ENCODE measurements at regions not wholly inside any gene's neighbourhood (a gene's known extent, or its start where the extent isn't known, plus 50 kb on each side); places are given as distances from the start of the nearest gene placed in this dataset.

- Mint-ChIP-seq H3K27me3 (ENCODE audit: unreplicated experiment) (no peaks in the 10 kb centered on the region), H3K9me3 (ENCODE audit: low read depth, unreplicated experiment) (peaks cover 11% of the 10 kb centered on the region), H3K4me1 (ENCODE audit: low read depth, unreplicated experiment) (no peaks in the 10 kb centered on the region), H3K36me3 (ENCODE audit: insufficient read depth, unreplicated experiment) (no peaks in the 10 kb centered on the region), H3K27ac (ENCODE audit: unreplicated experiment) (no peak overlapping the region), H3K4me3 (ENCODE audit: low read depth, unreplicated experiment) (no peak overlapping the region)
- DNase-seq = no peak
- BruUV-seq (replicated peaks) = no TSS peak
- no peak for TF ChIP-seq CTCF (IDR thresholded peaks at IDR 0.05; ENCODE audit: unreplicated experiment)
- intact Hi-C loops (cut with micrococcal nuclease; ENCODE audit: unreplicated experiment) = no loop called here
- CTCF ChIA-PET = no interaction called here
Observed at GRCh38 chr17:26782153-26782552, 511.8 kb upstream of the WSB1 start.

- no peak for DNase-seq
- no peak for TF ChIP-seq CTCF (IDR thresholded peaks at IDR 0.05; ENCODE audit: unreplicated experiment)
- intact Hi-C loops (cut with micrococcal nuclease; ENCODE audit: unreplicated experiment) = no loop called here
- Mint-ChIP-seq H3K27me3 (ENCODE audit: unreplicated experiment) (no peaks in the 10 kb centered on the region), H3K9me3 (ENCODE audit: low read depth, unreplicated experiment) (no peaks in the 10 kb centered on the region), H3K4me3 (ENCODE audit: low read depth, unreplicated experiment) (no peak overlapping the region), H3K36me3 (ENCODE audit: insufficient read depth, unreplicated experiment) (no peaks in the 10 kb centered on the region), H3K4me1 (ENCODE audit: low read depth, unreplicated experiment) (no peaks in the 10 kb centered on the region), H3K27ac (ENCODE audit: unreplicated experiment) (no peak overlapping the region)
- CTCF ChIA-PET = no interaction called here
- BruUV-seq (replicated peaks) = no TSS peak
Observed at GRCh38 chr17:26792486-26792885, 501.4 kb upstream of the WSB1 start.

- intact Hi-C loops (cut with micrococcal nuclease; ENCODE audit: unreplicated experiment) = no loop called here
- Mint-ChIP-seq H3K27ac (ENCODE audit: unreplicated experiment) (no peak overlapping the region), H3K4me1 (ENCODE audit: low read depth, unreplicated experiment) (no peaks in the 10 kb centered on the region), H3K36me3 (ENCODE audit: insufficient read depth, unreplicated experiment) (no peaks in the 10 kb centered on the region), H3K4me3 (ENCODE audit: low read depth, unreplicated experiment) (no peak overlapping the region), H3K27me3 (ENCODE audit: unreplicated experiment) (no peaks in the 10 kb centered on the region), H3K9me3 (ENCODE audit: low read depth, unreplicated experiment) (peaks cover 4% of the 10 kb centered on the region)
- no TSS peak for BruUV-seq (replicated peaks)
- CTCF ChIA-PET = no interaction called here
- DNase-seq = no peak
- no peak for TF ChIP-seq CTCF (IDR thresholded peaks at IDR 0.05; ENCODE audit: unreplicated experiment)
Observed at GRCh38 chr17:26807024-26807423, 486.9 kb upstream of the WSB1 start.

GRCh38 chr17:26809033-26809432, 484.9 kb upstream of the WSB1 start:
- H3K4me3 Mint-ChIP-seq (ENCODE audit: low read depth, unreplicated experiment) = no peak overlapping the region
- intact Hi-C loops (cut with micrococcal nuclease; ENCODE audit: unreplicated experiment) = no loop called here
- peaks cover 4% of the 10 kb centered on the region for H3K9me3 Mint-ChIP-seq (ENCODE audit: low read depth, unreplicated experiment)
- TF ChIP-seq CTCF (IDR thresholded peaks at IDR 0.05; ENCODE audit: unreplicated experiment) = no peak
- no peak for DNase-seq
- no peaks in the 10 kb centered on the region for H3K27me3 Mint-ChIP-seq (ENCODE audit: unreplicated experiment)
- CTCF ChIA-PET = no interaction called here
- no peak overlapping the region for H3K27ac Mint-ChIP-seq (ENCODE audit: unreplicated experiment)
- no peaks in the 10 kb centered on the region for H3K4me1 Mint-ChIP-seq (ENCODE audit: low read depth, unreplicated experiment)
- BruUV-seq (replicated peaks) = no TSS peak
- no peaks in the 10 kb centered on the region for H3K36me3 Mint-ChIP-seq (ENCODE audit: insufficient read depth, unreplicated experiment)

- Mint-ChIP-seq H3K4me1 (ENCODE audit: low read depth, unreplicated experiment) (no peaks in the 10 kb centered on the region), H3K36me3 (ENCODE audit: insufficient read depth, unreplicated experiment) (no peaks in the 10 kb centered on the region), H3K27ac (ENCODE audit: unreplicated experiment) (no peak overlapping the region), H3K4me3 (ENCODE audit: low read depth, unreplicated experiment) (no peak overlapping the region), H3K9me3 (ENCODE audit: low read depth, unreplicated experiment) (no peaks in the 10 kb centered on the region), H3K27me3 (ENCODE audit: unreplicated experiment) (no peaks in the 10 kb centered on the region)
- TF ChIP-seq CTCF (IDR thresholded peaks at IDR 0.05; ENCODE audit: unreplicated experiment) = no peak
- CTCF ChIA-PET = no interaction called here
- intact Hi-C loops (cut with micrococcal nuclease; ENCODE audit: unreplicated experiment) = no loop called here
- DNase-seq = no peak
- no TSS peak for BruUV-seq (replicated peaks)
Observed at GRCh38 chr17:26818736-26819135, 475.2 kb upstream of the WSB1 start.
